RWPE1 (cell line): ENCODE measurements at regions not wholly inside any gene's neighbourhood (a gene's known extent, or its start where the extent isn't known, plus 50 kb on each side); places are given as distances from the start of the nearest gene placed in this dataset.

ENCODE experiments used
- CTCF ChIA-PET: fragments of 350-600 bp; sonication (Branson Sonifier 250); formaldehyde crosslinking; extraction: SDS; loops from one replicate; lab custom pipeline; 2021; lab: Yijun Ruan, JAX
- POLR2A ChIA-PET: fragments of 400-600 bp; formaldehyde crosslinking; extraction: SDS; loops from one replicate; lab custom pipeline; 2020; ENCODE audit warnings: antibody characterized with exemption; ENCODE audit not compliant: low non-redundant PET; lab: Yijun Ruan, JAX
- DNase-seq: peaks from one replicate; pipeline ENCODE4 v3.0.0; 2012; ENCODE audit warnings: low spot score
- H3K27ac ChIP-seq: fragments of 450-650 bp; 2 replicates; pipeline ENCODE4 v1.5.1; 2017
- CTCF ChIP-seq: fragments of 450-650 bp; conservative IDR thresholded peaks from 2 replicates; pipeline ENCODE4 v1.5.1; 2017; ENCODE audit warnings: low read depth, mild to moderate bottlenecking

GRCh38 chr6:165002358-165002757, 307.0 kb downstream of the C6orf118 start:
- CTCF ChIA-PET, result no interaction called here
- no peak overlapping the region for H3K27ac ChIP-seq
- POLR2A ChIA-PET, result no interaction called here
- no peak for TF ChIP-seq CTCF
- no peak for DNase-seq

GRCh38 chr6:165001502-165002157, 307.8 kb downstream of the C6orf118 start:
- H3K27ac ChIP-seq, result no peak overlapping the region
- ChIA-PET POLR2A (no interaction called here), CTCF (no interaction called here)
- no peak for DNase-seq
- no peak for TF ChIP-seq CTCF

GRCh38 chr6:164998297-164998696, 311.1 kb downstream of the C6orf118 start:
- ChIA-PET CTCF (no interaction called here), POLR2A (no interaction called here)
- H3K27ac ChIP-seq, result no peak overlapping the region
- no peak for DNase-seq
- no peak for TF ChIP-seq CTCF

GRCh38 chr6:164996838-164997237, 312.6 kb downstream of the C6orf118 start:
- ChIA-PET POLR2A (no interaction called here), CTCF (interaction anchor here (0.6 kb wide), 1 partner anchor 296 kb away, joined by 5 read pairs; no protein-coding TSS in a partner anchor)
- TF ChIP-seq CTCF, result no peak
- DNase-seq, result no peak
- no peak overlapping the region for H3K27ac ChIP-seq

GRCh38 chr6:164991573-164991972, 317.8 kb downstream of the C6orf118 start:
- no peak for DNase-seq
- ChIA-PET POLR2A (no interaction called here), CTCF (interaction anchor here (0.6 kb wide), 1 partner anchor 1889 kb away, joined by 5 read pairs; no protein-coding TSS in a partner anchor)
- no peak for TF ChIP-seq CTCF
- H3K27ac ChIP-seq, result no peak overlapping the region

GRCh38 chr6:164990901-164991300, 318.5 kb downstream of the C6orf118 start:
- ChIA-PET POLR2A (no interaction called here), CTCF (no interaction called here)
- TF ChIP-seq CTCF, result no peak
- DNase-seq, result no peak
- no peak overlapping the region for H3K27ac ChIP-seq
